Fibroblast of lung (primary cell): ENCODE measurements at regions not wholly inside any gene's neighbourhood (a gene's known extent, or its start where the extent isn't known, plus 50 kb on each side); places are given as distances from the start of the nearest gene placed in this dataset.

ENCODE experiments used
- EZH2 ChIP-seq: IDR thresholded peaks from 2 replicates; pipeline ENCODE4 v1.5.1; 2012; ENCODE audit warnings: low read length, control low read depth, mild to moderate bottlenecking; ENCODE audit errors: missing control alignments
- TF ChIP-seq, protein P1 (sequence below), 2 donors: IDR thresholded peaks in 1 of 2; conservative IDR thresholded peaks in 1 of 2; 1 replicate in 1 of 2; 2 replicates in 1 of 2; pipeline ENCODE4 v1.5.1; 2011 to 2012; ENCODE audit warnings: low read length in 2 of 2, control low read depth in 1 of 2, inconsistent platforms in 1 of 2, low read depth in 1 of 2, mild to moderate bottlenecking in 1 of 2

DNA sequence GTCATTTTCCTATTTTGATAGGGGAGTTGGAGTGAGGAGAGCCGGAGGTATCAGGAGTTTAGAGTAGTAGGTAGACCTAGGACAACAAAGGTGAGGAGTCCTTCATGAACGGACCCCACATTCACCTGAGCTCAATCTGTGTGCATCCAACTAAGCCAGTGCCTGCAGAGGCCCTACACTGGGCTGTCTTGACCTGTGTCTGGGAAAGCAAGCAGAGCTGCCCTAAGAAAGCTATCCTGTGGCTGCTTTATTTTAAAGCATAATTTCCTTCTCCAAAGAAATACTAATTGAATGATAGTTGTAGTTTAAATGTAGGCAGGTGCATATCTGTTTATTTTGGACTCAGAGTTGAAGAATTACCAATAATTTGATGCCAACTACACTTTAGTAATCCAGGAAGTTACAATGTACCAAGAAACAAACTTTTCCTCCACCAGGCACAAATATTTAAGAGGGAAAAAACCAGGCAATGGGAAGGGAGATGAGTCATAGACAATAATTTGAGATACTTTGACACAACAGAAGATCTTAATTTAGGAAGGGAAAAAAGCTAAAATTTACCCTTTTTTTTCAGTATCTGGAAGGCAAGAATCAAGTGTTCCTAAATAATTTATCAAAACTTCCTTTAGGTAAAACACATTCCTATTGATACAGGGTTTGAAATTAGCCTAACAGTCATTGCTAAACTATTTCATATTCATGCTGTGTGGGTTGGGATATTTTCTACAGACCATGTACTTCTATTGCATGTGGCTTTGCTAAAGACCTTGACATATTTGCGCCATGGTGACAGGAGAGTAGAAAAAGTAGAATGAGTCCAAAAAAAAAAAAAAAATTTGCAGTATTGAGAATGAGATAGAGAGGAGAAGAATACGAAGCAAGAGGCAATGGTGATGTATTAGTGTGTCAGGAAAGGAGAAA, 376.6 kb upstream of the TUSC1 start:
- TF ChIP-seq, protein P1, sequence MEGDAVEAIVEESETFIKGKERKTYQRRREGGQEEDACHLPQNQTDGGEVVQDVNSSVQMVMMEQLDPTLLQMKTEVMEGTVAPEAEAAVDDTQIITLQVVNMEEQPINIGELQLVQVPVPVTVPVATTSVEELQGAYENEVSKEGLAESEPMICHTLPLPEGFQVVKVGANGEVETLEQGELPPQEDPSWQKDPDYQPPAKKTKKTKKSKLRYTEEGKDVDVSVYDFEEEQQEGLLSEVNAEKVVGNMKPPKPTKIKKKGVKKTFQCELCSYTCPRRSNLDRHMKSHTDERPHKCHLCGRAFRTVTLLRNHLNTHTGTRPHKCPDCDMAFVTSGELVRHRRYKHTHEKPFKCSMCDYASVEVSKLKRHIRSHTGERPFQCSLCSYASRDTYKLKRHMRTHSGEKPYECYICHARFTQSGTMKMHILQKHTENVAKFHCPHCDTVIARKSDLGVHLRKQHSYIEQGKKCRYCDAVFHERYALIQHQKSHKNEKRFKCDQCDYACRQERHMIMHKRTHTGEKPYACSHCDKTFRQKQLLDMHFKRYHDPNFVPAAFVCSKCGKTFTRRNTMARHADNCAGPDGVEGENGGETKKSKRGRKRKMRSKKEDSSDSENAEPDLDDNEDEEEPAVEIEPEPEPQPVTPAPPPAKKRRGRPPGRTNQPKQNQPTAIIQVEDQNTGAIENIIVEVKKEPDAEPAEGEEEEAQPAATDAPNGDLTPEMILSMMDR (conservative IDR thresholded peaks at IDR 0.05 in 1 of 2, IDR thresholded peaks at IDR 0.05 in 1 of 2; ENCODE audit: low read depth in 1 of 2, low read length in 2 of 2), result no peak
- TF ChIP-seq EZH2, result no peak
